A673 (cell line): ENCODE measurements at regions not wholly inside any gene's neighbourhood (a gene's known extent, or its start where the extent isn't known, plus 50 kb on each side); places are given as distances from the start of the nearest gene placed in this dataset.

Source experiments
- BruUV-seq: library from RNA; stranded (reverse); fragments of 400-500 nt; replicated peaks from 2 replicates; lab custom pipeline; 2021; lab: Mats Ljungman, UMichigan
- CTCF ChIA-PET: fragments of 300-600 bp; sonication (Branson Sonifier 250); formaldehyde crosslinking; loops from one replicate; lab custom pipeline; 2022; ENCODE audit warnings: antibody characterized with exemption; lab: Charles Lee
- POLR2A ChIA-PET: fragments of 300-600 bp; sonication (Branson Sonifier 250); formaldehyde crosslinking; loops from one replicate; lab custom pipeline; 2022; ENCODE audit warnings: antibody characterized with exemption; ENCODE audit not compliant: low non-redundant PET; lab: Charles Lee
- DNase-seq: peaks from one replicate; pipeline ENCODE4 v3.0.0-alpha.2; 2015; ENCODE audit warnings: low spot score
- H3K27ac ChIP-seq: fragments of 200-600 bp; sonication (generic); 2 replicates; pipeline ENCODE4 v1.5.1; 2016; ENCODE audit warnings: mixed run types, low read depth, mild to moderate bottlenecking, mixed read lengths, antibody characterized with exemption, low read length; ENCODE audit not compliant: poor library complexity, severe bottlenecking
- H3K27me3 ChIP-seq: fragments of 200-600 bp; sonication (generic); replicated peaks from 2 replicates; pipeline ENCODE4 v1.6.1; 2017; ENCODE audit warnings: mixed run types, low read depth, mild to moderate bottlenecking, mixed read lengths, antibody characterized with exemption, low read length; ENCODE audit not compliant: insufficient read depth, poor library complexity
- H3K36me3 ChIP-seq: fragments of 200-600 bp; sonication (generic); 2 replicates; pipeline ENCODE4 v1.6.1; 2016; ENCODE audit warnings: mixed run types, mild to moderate bottlenecking, mixed read lengths, antibody characterized with exemption, low read length; ENCODE audit not compliant: insufficient read depth, poor library complexity, severe bottlenecking
- H3K4me1 ChIP-seq: fragments of 200-600 bp; sonication (generic); 2 replicates; pipeline ENCODE4 v1.6.1; 2017; ENCODE audit warnings: mixed run types, mild to moderate bottlenecking, mixed read lengths, antibody characterized with exemption, low read length; ENCODE audit not compliant: insufficient read depth, poor library complexity, severe bottlenecking
- H3K4me3 ChIP-seq: fragments of 200-600 bp; sonication (generic); 2 replicates; pipeline ENCODE4 v1.5.1; 2016; ENCODE audit warnings: low read depth, mixed run types, mild to moderate bottlenecking, mixed read lengths, low read length; ENCODE audit not compliant: poor library complexity, severe bottlenecking
- H3K9me3 ChIP-seq: fragments of 200-600 bp; sonication (generic); 2 replicates; pipeline ENCODE4 v1.6.1; 2016; ENCODE audit warnings: mixed run types, low read depth, mild to moderate bottlenecking, mixed read lengths, antibody characterized with exemption, low read length; ENCODE audit not compliant: poor library complexity, severe bottlenecking
- CTCF ChIP-seq: fragments of 300-800, 200-600 bp; sonication (generic); conservative IDR thresholded peaks from 2 replicates; pipeline ENCODE4 v1.5.1; 2017; ENCODE audit warnings: low read depth, mild to moderate bottlenecking, antibody characterized with exemption, low read length, moderate library complexity, mixed read lengths
- EZH2 ChIP-seq: fragments of 200-600 bp; sonication (generic); IDR thresholded peaks from 2 replicates; pipeline ENCODE4 v1.6.1; 2017; ENCODE audit warnings: borderline replicate concordance, low read depth, mild to moderate bottlenecking, mixed read lengths, antibody characterized with exemption, low read length; ENCODE audit not compliant: poor library complexity, severe bottlenecking
- intact Hi-C: fragments of 100-400 bp; cut with micrococcal nuclease; formaldehyde crosslinking; loops from one replicate; pipeline ENCODE4 v1.10.0; 2022; ENCODE audit not compliant: unreplicated experiment

GRCh38 chr1:219081943-219082925 lies 91.4 kb upstream of the LYPLAL1 start:
- TF ChIP-seq EZH2 (no peak), CTCF (no peak)
- POLR2A ChIA-PET = interaction anchor here (0.7 kb wide), 1 partner anchor 1079 kb away, joined by 3 read pairs; no protein-coding TSS in a partner anchor
- no peaks in the 10 kb centered on the region for H3K4me1 ChIP-seq
- no peak overlapping the region for H3K27ac ChIP-seq
- no peak for DNase-seq
- no TSS peak for BruUV-seq
- CTCF ChIA-PET = no interaction called here
- H3K9me3 ChIP-seq = no peaks in the 10 kb centered on the region
- H3K27me3 ChIP-seq = no peaks in the 10 kb centered on the region
- no peaks in the 10 kb centered on the region for H3K36me3 ChIP-seq
- H3K4me3 ChIP-seq = no peak overlapping the region
- intact Hi-C loops = no loop called here

DNA sequence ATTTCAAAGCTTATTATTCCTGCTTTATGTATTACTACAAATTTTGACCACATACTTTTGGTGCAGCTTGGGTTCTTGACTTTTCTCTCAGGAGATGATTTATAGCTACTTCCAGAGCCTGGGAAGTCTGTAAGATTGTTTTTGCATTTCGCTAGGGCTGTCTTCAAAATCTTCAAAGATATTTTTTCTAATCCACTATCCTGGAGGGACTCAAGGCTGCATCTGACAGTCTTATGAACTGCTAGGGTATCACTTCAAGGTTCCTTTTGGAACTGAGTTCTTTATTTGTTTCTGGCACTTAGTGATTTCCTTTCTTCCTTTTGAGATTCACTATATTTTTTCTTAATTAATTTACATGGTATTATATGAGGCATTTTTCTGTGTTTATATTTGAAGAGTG lies 90.0 kb upstream of the LYPLAL1 start:
- intact Hi-C loops = no loop called here
- no TSS peak for BruUV-seq
- H3K4me3 ChIP-seq = no peak overlapping the region
- no peaks in the 10 kb centered on the region for H3K27me3 ChIP-seq
- H3K9me3 ChIP-seq = no peaks in the 10 kb centered on the region
- DNase-seq = no peak
- ChIA-PET POLR2A (no interaction called here), CTCF (no interaction called here)
- TF ChIP-seq CTCF (no peak), EZH2 (no peak)
- no peak overlapping the region for H3K27ac ChIP-seq
- H3K4me1 ChIP-seq = no peaks in the 10 kb centered on the region
- H3K36me3 ChIP-seq = no peaks in the 10 kb centered on the region

DNA sequence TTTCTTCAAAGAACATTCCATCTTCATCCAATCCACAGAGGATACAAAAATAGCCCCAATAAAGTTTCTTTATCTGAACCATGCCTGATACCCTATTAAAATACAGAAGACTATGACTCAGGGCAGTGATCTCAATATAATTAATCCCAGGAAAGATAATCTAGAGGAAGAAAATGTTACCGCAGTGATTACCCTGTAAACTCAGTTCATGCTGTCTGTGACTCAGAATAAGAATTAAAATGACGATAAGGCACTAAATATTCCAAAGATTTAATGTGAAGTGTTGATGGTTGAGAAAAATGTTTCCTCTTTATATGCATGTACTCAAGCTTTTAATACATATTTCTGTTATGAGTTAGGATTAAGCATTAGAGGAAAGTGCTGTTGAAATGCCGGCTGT lies 88.6 kb upstream of the LYPLAL1 start:
- TF ChIP-seq CTCF (no peak), EZH2 (no peak)
- Histone ChIP-seq H3K27me3 (no peaks in the 10 kb centered on the region), H3K4me3 (no peak overlapping the region), H3K36me3 (no peaks in the 10 kb centered on the region), H3K27ac (no peak overlapping the region), H3K4me1 (no peaks in the 10 kb centered on the region), H3K9me3 (no peaks in the 10 kb centered on the region)
- DNase-seq = peak; percentile 47
- ChIA-PET POLR2A (no interaction called here), CTCF (no interaction called here)
- BruUV-seq = no TSS peak
- intact Hi-C loops = no loop called here
